Ishikawa (cell line): ENCODE measurements at regions not wholly inside any gene's neighbourhood (a gene's known extent, or its start where the extent isn't known, plus 50 kb on each side); places are given as distances from the start of the nearest gene placed in this dataset.

ENCODE experiments used
- CEBPB ChIP-seq: IDR thresholded peaks from 2 replicates; pipeline ENCODE4 v1.6.1; 2012
- CREB1 ChIP-seq: IDR thresholded peaks from 2 replicates; pipeline ENCODE4 v1.6.1; 2012; ENCODE audit warnings: low read depth
- EGR1 ChIP-seq: IDR thresholded peaks from 2 replicates; pipeline ENCODE4 v1.6.1; 2012
- EP300 ChIP-seq: IDR thresholded peaks from 2 replicates; pipeline ENCODE4 v1.6.1; 2012; ENCODE audit warnings: borderline replicate concordance
- FOXM1 ChIP-seq: IDR thresholded peaks from 2 replicates; pipeline ENCODE4 v1.6.1; 2012; ENCODE audit warnings: low read depth, borderline replicate concordance
- MAX ChIP-seq: IDR thresholded peaks from 2 replicates; pipeline ENCODE4 v1.6.1; 2012
- NFIC ChIP-seq: IDR thresholded peaks from 2 replicates; pipeline ENCODE4 v1.6.1; 2012
- RAD21 ChIP-seq: IDR thresholded peaks from 2 replicates; pipeline ENCODE4 v1.6.1; 2012; ENCODE audit warnings: low read depth
- TAF1 ChIP-seq: IDR thresholded peaks from 2 replicates; pipeline ENCODE4 v1.6.1; 2012; ENCODE audit warnings: low read depth, mild to moderate bottlenecking
- TCF12 ChIP-seq: IDR thresholded peaks from 2 replicates; pipeline ENCODE4 v1.6.1; 2012; ENCODE audit warnings: low read depth
- TEAD4 ChIP-seq: IDR thresholded peaks from 2 replicates; pipeline ENCODE4 v1.6.1; 2012
- USF1 ChIP-seq: IDR thresholded peaks from 2 replicates; pipeline ENCODE4 v1.6.1; 2012
- YY1 ChIP-seq: IDR thresholded peaks from 2 replicates; pipeline ENCODE4 v1.6.1; 2012; ENCODE audit warnings: low read depth
- ZBTB7A ChIP-seq: IDR thresholded peaks from 2 replicates; pipeline ENCODE4 v1.6.1; 2012; ENCODE audit warnings: low read depth
- TF ChIP-seq, protein P1 (sequence below): IDR thresholded peaks from 2 replicates; pipeline ENCODE4 v1.6.1; 2012; ENCODE audit warnings: low read depth, mild to moderate bottlenecking

DNA sequence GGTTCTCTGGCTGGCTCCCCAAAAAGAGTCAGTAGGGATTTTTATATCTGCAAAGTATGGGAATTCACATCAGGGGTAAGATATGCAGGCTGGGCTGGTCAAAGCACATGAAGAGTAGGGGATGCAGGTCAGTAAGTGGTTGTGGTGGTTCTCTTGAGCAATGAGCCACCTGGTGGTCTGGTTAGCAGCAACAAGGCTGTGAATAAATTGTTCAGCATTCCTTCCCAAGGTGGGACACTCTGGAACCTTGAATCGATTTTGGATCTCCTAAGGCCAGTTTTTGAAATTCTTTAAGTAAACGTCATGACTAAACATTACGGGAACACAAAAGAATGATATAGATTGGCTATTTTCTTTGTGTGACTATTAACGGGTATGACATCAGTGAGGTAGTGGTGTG, 563.0 kb upstream of the NEGR1 start:
- TF ChIP-seq RAD21 (peak; percentile 67), EGR1 (no peak), NFIC (no peak)

GRCh38 chr1:72837781-72838180, 555.4 kb upstream of the NEGR1 start:
- peak; percentile 49; the same call in 1 of the 2 replicates for TF ChIP-seq EP300
- TF ChIP-seq NFIC: peak; percentile 20; the same call in 1 of the 2 replicates
- no peak for TF ChIP-seq TAF1
- TF ChIP-seq ZBTB7A: no peak
- TF ChIP-seq CREB1: no peak
- 0 out of 2 replicates have a peak, but pooled peaks have one; percentile 2 for TF ChIP-seq CEBPB
- TF ChIP-seq TEAD4: no peak; the same call in 1 of the 2 replicates
- no peak for TF ChIP-seq YY1
- peak; percentile 53; the same call in 1 of the 2 replicates for TF ChIP-seq TCF12
- no peak for TF ChIP-seq MAX
- TF ChIP-seq, protein P1, sequence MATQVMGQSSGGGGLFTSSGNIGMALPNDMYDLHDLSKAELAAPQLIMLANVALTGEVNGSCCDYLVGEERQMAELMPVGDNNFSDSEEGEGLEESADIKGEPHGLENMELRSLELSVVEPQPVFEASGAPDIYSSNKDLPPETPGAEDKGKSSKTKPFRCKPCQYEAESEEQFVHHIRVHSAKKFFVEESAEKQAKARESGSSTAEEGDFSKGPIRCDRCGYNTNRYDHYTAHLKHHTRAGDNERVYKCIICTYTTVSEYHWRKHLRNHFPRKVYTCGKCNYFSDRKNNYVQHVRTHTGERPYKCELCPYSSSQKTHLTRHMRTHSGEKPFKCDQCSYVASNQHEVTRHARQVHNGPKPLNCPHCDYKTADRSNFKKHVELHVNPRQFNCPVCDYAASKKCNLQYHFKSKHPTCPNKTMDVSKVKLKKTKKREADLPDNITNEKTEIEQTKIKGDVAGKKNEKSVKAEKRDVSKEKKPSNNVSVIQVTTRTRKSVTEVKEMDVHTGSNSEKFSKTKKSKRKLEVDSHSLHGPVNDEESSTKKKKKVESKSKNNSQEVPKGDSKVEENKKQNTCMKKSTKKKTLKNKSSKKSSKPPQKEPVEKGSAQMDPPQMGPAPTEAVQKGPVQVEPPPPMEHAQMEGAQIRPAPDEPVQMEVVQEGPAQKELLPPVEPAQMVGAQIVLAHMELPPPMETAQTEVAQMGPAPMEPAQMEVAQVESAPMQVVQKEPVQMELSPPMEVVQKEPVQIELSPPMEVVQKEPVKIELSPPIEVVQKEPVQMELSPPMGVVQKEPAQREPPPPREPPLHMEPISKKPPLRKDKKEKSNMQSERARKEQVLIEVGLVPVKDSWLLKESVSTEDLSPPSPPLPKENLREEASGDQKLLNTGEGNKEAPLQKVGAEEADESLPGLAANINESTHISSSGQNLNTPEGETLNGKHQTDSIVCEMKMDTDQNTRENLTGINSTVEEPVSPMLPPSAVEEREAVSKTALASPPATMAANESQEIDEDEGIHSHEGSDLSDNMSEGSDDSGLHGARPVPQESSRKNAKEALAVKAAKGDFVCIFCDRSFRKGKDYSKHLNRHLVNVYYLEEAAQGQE: no peak
- 0 out of 2 replicates have a peak, but pooled peaks have one; percentile 35 for TF ChIP-seq FOXM1
- TF ChIP-seq USF1: no peak
- no peak for TF ChIP-seq EGR1
- no peak for TF ChIP-seq RAD21

DNA sequence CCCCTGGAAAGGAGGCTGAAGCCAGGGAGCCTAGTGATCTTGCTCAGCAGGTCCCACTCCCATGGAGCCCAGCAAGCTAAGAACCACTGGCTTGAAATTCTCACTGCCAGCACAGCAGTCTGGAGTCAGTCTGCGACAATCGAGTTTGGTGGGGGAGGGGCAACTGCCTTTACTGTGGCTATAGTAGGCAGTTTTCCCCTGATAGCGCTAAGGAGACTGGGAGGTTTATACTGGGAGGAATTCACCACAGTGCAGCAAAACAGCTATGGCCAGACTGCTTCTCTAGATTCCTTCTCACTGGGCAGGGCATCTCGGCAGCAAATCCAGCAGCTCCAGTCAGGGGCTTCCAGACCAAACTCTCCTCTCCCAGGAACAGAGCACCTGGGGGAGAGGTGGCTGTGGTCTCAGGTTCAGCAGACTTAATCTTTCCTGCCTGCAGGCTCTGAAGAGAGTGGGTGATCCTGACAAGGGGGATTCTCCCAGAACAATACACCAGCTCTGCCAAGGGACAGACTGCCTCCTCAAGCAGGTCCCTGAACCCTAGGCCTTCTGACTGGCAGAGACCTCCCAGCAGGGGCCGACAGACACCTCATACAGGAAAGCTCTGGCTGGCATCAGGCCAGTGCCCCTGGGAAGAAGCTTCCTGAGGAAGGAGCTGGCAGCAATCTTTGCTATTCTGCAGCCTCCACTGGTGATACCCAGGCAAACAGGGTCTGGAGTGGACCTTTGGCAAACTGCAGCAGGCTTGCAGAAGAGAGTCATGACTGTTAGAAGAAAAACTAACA, 548.5 kb upstream of the NEGR1 start:
- TF ChIP-seq FOXM1 (no peak), CEBPB (no peak), MAX (no peak), EGR1 (no peak), TEAD4 (no peak), CREB1 (no peak), TCF12 (no peak), RAD21 (peak; percentile 39; the same call in 1 of the 2 replicates), NFIC (peak; percentile 72)
- TF ChIP-seq, protein P1: no peak

DNA sequence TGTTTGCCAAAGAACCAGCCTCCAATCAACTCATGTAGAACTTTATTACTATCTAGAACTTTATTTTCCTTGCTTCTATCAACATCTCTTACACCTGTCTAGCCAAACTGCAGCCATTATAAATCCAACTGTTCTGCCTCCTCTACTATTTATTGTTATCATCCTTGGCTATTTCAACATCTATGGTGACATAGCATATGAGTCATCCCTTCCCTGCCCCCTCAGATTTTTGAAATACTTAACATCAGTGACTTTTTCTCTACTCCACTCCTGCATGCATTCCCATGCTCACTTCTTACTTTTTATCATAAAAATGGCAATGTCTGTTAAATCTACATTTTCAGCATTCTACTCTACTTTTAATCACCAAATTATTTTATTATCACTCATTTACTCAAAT, 544.9 kb upstream of the NEGR1 start:
- TF ChIP-seq CEBPB (peak; percentile 75), EP300 (no peak), TEAD4 (peak; percentile 56; the same call in 1 of the 2 replicates)

DNA sequence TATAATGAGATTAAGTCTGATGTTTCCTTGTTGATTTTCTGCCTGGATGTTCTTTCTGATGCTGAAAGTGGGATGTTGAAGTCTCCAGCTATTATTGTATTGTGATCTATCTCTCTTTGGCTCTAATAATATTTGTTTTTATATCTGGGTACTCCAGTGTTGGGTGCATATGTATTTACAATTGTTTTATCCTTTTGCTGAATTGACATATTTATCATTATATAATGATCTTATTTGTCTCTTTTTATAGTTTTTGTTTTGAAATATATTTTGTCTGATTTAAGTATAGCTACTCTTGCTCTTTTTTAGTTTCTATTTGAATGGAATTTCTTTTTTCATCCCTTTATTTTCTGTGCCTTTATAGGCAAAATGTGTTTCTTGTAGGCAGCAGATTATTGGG, 522.2 kb upstream of the NEGR1 start:
- TF ChIP-seq, protein P1: no peak
- no peak for TF ChIP-seq NFIC
- TF ChIP-seq EP300: no peak
- no peak for TF ChIP-seq YY1
- no peak for TF ChIP-seq CREB1
- no peak for TF ChIP-seq CEBPB
- no peak for TF ChIP-seq MAX
- TF ChIP-seq RAD21: no peak
- no peak for TF ChIP-seq ZBTB7A
- no peak for TF ChIP-seq EGR1
- TF ChIP-seq TCF12: no peak
- TF ChIP-seq USF1: no peak
- TF ChIP-seq FOXM1: no peak
- no peak for TF ChIP-seq TEAD4
- TF ChIP-seq TAF1: no peak
